K562 (cell line): ENCODE measurements at regions not wholly inside any gene's neighbourhood (a gene's known extent, or its start where the extent isn't known, plus 50 kb on each side); places are given as distances from the start of the nearest gene placed in this dataset.

ENCODE experiments used
- ATAC-seq: fragments of 200-7000 bp; cut with Tn5 transposase; 3 replicates; pipeline ENCODE4 v1.9.1; 2020; ENCODE audit warnings: moderate library complexity
- BruUV-seq: library from RNA; stranded (reverse); fragments of 400-500 nt; replicated peaks from 2 replicates; lab custom pipeline; 2021; lab: Mats Ljungman, UMichigan
- CTCF ChIA-PET: fragments of 300-600 bp; formaldehyde crosslinking; extraction: SDS; loops from one replicate; lab custom pipeline; 2021; ENCODE audit warnings: low intra/inter-chr PET ratio; lab: Yijun Ruan, JAX
- POLR2A ChIA-PET: fragments of 300-600, 350-650 bp; sonication (Branson Sonifier 250); formaldehyde crosslinking; extraction: SDS; loops from one replicate; lab custom pipeline; 2021; ENCODE audit warnings: antibody characterized with exemption, inconsistent platforms; lab: Yijun Ruan, JAX
- DNase-seq, 4 experiments: peaks; one replicate each; pipeline versions ENCODE4 v3.0.0 to v3.0.0-alpha.2; 2011 to 2018; ENCODE audit warnings: low spot score in 3 of 4, mixed read lengths in 3 of 4; ENCODE audit errors: extremely low read depth in 1 of 4
- FAIRE-seq: peaks from 2 replicates; lab custom pipeline; 2011; peaks lifted over from hg19 to GRCh38; lab: Jason Lieb, UNC
- H2AFZ ChIP-seq: 2 replicates; pipeline ENCODE4 v1.6.0; 2011; ENCODE audit warnings: low read depth, low read length, control low read depth, inconsistent platforms
- H3K27ac ChIP-seq: fragments of 200-600 bp; 3 replicates; pipeline ENCODE4 v1.8.0; 2011; ENCODE audit warnings: low read depth, mild to moderate bottlenecking, control low read depth, inconsistent platforms, low read length, moderate library complexity, mixed read lengths; ENCODE audit errors: extremely low read depth
- H3K27me3 ChIP-seq, 2 experiments: fragments of 300-600 bp in 1 of 2; 2 replicates in 1 of 2; 3 replicates in 1 of 2; pipeline versions ENCODE4 v1.6.0 to v1.8.0; 2011; ENCODE audit warnings: inconsistent platforms in 2 of 2, low read length in 2 of 2, mild to moderate bottlenecking in 1 of 2, mixed read lengths in 1 of 2, moderate library complexity in 1 of 2; ENCODE audit not compliant: control insufficient read depth in 2 of 2, insufficient read depth in 2 of 2
- H3K36me3 ChIP-seq: fragments of 300-600 bp; 3 replicates; pipeline ENCODE4 v1.8.0; 2011; ENCODE audit warnings: mild to moderate bottlenecking, low read length, inconsistent platforms; ENCODE audit not compliant: control insufficient read depth, insufficient read depth
- H3K4me1 ChIP-seq, 2 experiments: fragments of 200-600 bp in 1 of 2; replicated peaks in 1 of 2; 2 replicates in 1 of 2; 3 replicates in 1 of 2; pipeline versions ENCODE4 v1.5.1 to v1.8.0; 2011; ENCODE audit warnings: inconsistent platforms in 2 of 2, low read length in 2 of 2, mild to moderate bottlenecking in 1 of 2, mixed read lengths in 1 of 2, moderate library complexity in 1 of 2; ENCODE audit not compliant: control insufficient read depth in 2 of 2, insufficient read depth in 2 of 2
- H3K4me2 ChIP-seq: 2 replicates; pipeline ENCODE4 v1.6.1; 2011; ENCODE audit warnings: low read length, control low read depth, inconsistent platforms, mixed read lengths; ENCODE audit not compliant: insufficient read depth
- H3K4me3 ChIP-seq: fragments of 200-600 bp; sonication (generic), shearing (Covaris generic); 2 replicates; pipeline ENCODE4 v1.5.1; 2016; ENCODE audit warnings: control low read depth, inconsistent platforms
- H3K79me2 ChIP-seq: fragments of 200-600 bp; 3 replicates; pipeline ENCODE4 v1.8.0; 2011; ENCODE audit warnings: low read length, inconsistent platforms; ENCODE audit not compliant: control insufficient read depth, insufficient read depth
- H3K9ac ChIP-seq, 2 experiments: 2 replicates each; pipeline versions ENCODE4 v1.6.0 to v1.6.1; 2011; ENCODE audit warnings: low read depth in 2 of 2, low read length in 2 of 2, control low read depth in 1 of 2, inconsistent platforms in 1 of 2, mild to moderate bottlenecking in 1 of 2, mixed read lengths in 1 of 2; ENCODE audit not compliant: insufficient read depth in 1 of 2
- H3K9me1 ChIP-seq: one replicate; pipeline ENCODE4 v1.6.0; 2011; ENCODE audit warnings: inconsistent platforms, mild to moderate bottlenecking, low read length, moderate library complexity; ENCODE audit not compliant: control insufficient read depth, insufficient read depth
- H3K9me3 ChIP-seq: replicated peaks from 2 replicates; pipeline ENCODE4 v1.5.1; 2011; ENCODE audit warnings: low read depth, low read length, inconsistent platforms; ENCODE audit not compliant: control insufficient read depth, insufficient read depth
- H4K20me1 ChIP-seq: replicated peaks from 2 replicates; pipeline ENCODE4 v1.6.1; 2011; ENCODE audit warnings: low read length, inconsistent platforms, mixed read lengths; ENCODE audit not compliant: control insufficient read depth, insufficient read depth
- BRF1 ChIP-seq: IDR thresholded peaks from 3 replicates; pipeline ENCODE4 v1.6.1; 2011; ENCODE audit warnings: borderline replicate concordance, mild to moderate bottlenecking; ENCODE audit not compliant: insufficient read length; ENCODE audit errors: extremely low read depth
- CCAR2 ChIP-seq: fragments of 200-400 bp; formaldehyde crosslinking; IDR thresholded peaks from 2 replicates; pipeline ENCODE4 v1.6.1; 2017; ENCODE audit warnings: mild to moderate bottlenecking, low read depth, low read length
- GATAD2A ChIP-seq: fragments of 450-650 bp; IDR thresholded peaks from 2 replicates; pipeline ENCODE4 v1.6.1; 2017
- MED1 ChIP-seq: sonication (generic); formaldehyde crosslinking; IDR thresholded peaks from 2 replicates; pipeline ENCODE4 v1.8.1; 2023; ENCODE audit warnings: missing genetic modification reagents, borderline replicate concordance
- NONO ChIP-seq, 2 experiments: fragments of 200-400 bp in 1 of 2; fragments of 450-650 bp in 1 of 2; formaldehyde crosslinking in 1 of 2; IDR thresholded peaks; 2 replicates each; pipeline ENCODE4 v1.6.1; 2017; ENCODE audit warnings: low read depth in 2 of 2, mild to moderate bottlenecking in 2 of 2, moderate library complexity in 2 of 2, low read length in 1 of 2
- PHB ChIP-seq: fragments of 250-450 bp; sonication (Bioruptor Pico); IDR thresholded peaks from 2 replicates; pipeline ENCODE4 v1.5.0; 2021
- POLR2AphosphoS2 ChIP-seq: IDR thresholded peaks from 2 replicates; pipeline ENCODE4 v1.6.1; 2012; ENCODE audit warnings: low read length, improper control_type of control experiment
- PTRF ChIP-seq: fragments of 450-650 bp; IDR thresholded peaks from 2 replicates; pipeline ENCODE4 v1.6.1; 2016; ENCODE audit warnings: mild to moderate bottlenecking, missing genetic modification characterization, missing compliant biosample characterization
- PTTG1 ChIP-seq: fragments of 450-650 bp; IDR thresholded peaks from 2 replicates; pipeline ENCODE4 v1.6.1; 2016; ENCODE audit warnings: low read depth, mild to moderate bottlenecking, missing genetic modification characterization, missing compliant biosample characterization
- RBM39 ChIP-seq: fragments of 200-400 bp; formaldehyde crosslinking; optimal IDR thresholded peaks from 2 replicates; pipeline ENCODE3; 2018; ENCODE audit warnings: low read depth, low read length
- RNF2 ChIP-seq: sonication (generic); IDR thresholded peaks from 2 replicates; pipeline ENCODE4 v1.6.1; 2016
- SRSF9 ChIP-seq: fragments of 200-400 bp; formaldehyde crosslinking; IDR thresholded peaks from 2 replicates; pipeline ENCODE4 v1.6.1; 2017; ENCODE audit warnings: low read depth, low read length, borderline replicate concordance
- TCF7 ChIP-seq: sonication (generic); IDR thresholded peaks from 2 replicates; pipeline ENCODE4 v1.6.1; 2016; ENCODE audit warnings: antibody characterized with exemption, borderline replicate concordance
- TEAD2 ChIP-seq: fragments of 450-650 bp; IDR thresholded peaks from 2 replicates; pipeline ENCODE4 v1.6.1; 2016; ENCODE audit warnings: missing genetic modification characterization, control low read depth, missing compliant biosample characterization
- ZNF212 ChIP-seq: fragments of 450-650 bp; formaldehyde crosslinking; IDR thresholded peaks from 2 replicates; pipeline ENCODE4 v1.4.0; 2020; ENCODE audit warnings: mild to moderate bottlenecking
- WGBS: fragments of 100-300 bp; shearing (Covaris generic); methylation state at CpG from one replicate; pipeline ENCODE4 v1.1.6; 2016; ENCODE audit warnings: low coverage, mixed read lengths; ENCODE audit not compliant: insufficient coverage; ENCODE audit errors: missing lambda C conversion rate; 5-methylcytosine and 5-hydroxymethylcytosine counted together
- in situ Hi-C: fragments of 300-500 bp; cut with MboI; formaldehyde crosslinking; loops from 4 replicates; pipeline ENCODE4 v1.15.0; 2018; ENCODE audit warnings: inconsistent platforms, mixed read lengths
- intact Hi-C: fragments of 100-400 bp; cut with micrococcal nuclease; formaldehyde crosslinking; loops from 2 replicates; pipeline ENCODE4 v1.14.2; 2022
- TF ChIP-seq, protein P1 (sequence below): fragments of 450-650 bp; formaldehyde crosslinking; IDR thresholded peaks from 2 replicates; pipeline ENCODE4 v1.4.0; 2020; ENCODE audit warnings: mild to moderate bottlenecking, moderate library complexity
- TF ChIP-seq, protein P2 (sequence below): fragments of 200-800 bp; sonication (Bioruptor generic); IDR thresholded peaks from 2 replicates; pipeline ENCODE4 v1.6.1; 2017; ENCODE audit warnings: missing genetic modification characterization, missing compliant biosample characterization
- TF ChIP-seq, protein P3 (sequence below): fragments of 450-650 bp; IDR thresholded peaks from 2 replicates; pipeline ENCODE4 v1.6.1; 2016; ENCODE audit warnings: low read depth, mild to moderate bottlenecking, moderate library complexity
- TF ChIP-seq, protein P4 (sequence below): fragments of 450-650 bp; IDR thresholded peaks from 2 replicates; pipeline ENCODE4 v1.6.1; 2016; ENCODE audit warnings: borderline replicate concordance

DNA sequence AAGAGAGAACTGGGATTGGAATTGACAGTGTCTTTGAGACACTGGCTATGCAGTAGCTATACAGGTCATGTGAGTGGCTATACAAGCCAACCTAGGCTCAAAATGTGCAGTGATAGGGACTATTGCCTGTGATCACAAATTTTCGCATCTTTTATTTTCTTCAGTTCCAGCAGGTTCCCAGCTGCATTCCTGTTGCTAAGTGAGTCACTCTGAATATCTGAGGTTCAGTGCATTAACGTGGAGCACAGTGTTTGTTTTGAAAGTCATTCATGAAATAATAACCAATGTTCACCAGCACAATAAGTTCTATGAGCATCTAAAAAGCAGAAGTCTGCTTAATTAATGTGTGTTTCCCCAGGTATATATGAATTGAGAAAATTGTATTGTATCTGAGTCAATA lies 1236.0 kb upstream of the CELF2 start (continued):
- TF ChIP-seq RNF2 (no peak), BRF1 (no peak), CCAR2 (no peak)
- TF ChIP-seq, protein P1, sequence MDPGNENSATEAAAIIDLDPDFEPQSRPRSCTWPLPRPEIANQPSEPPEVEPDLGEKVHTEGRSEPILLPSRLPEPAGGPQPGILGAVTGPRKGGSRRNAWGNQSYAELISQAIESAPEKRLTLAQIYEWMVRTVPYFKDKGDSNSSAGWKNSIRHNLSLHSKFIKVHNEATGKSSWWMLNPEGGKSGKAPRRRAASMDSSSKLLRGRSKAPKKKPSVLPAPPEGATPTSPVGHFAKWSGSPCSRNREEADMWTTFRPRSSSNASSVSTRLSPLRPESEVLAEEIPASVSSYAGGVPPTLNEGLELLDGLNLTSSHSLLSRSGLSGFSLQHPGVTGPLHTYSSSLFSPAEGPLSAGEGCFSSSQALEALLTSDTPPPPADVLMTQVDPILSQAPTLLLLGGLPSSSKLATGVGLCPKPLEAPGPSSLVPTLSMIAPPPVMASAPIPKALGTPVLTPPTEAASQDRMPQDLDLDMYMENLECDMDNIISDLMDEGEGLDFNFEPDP (CRISPR knock-in tag) = no peak

DNA sequence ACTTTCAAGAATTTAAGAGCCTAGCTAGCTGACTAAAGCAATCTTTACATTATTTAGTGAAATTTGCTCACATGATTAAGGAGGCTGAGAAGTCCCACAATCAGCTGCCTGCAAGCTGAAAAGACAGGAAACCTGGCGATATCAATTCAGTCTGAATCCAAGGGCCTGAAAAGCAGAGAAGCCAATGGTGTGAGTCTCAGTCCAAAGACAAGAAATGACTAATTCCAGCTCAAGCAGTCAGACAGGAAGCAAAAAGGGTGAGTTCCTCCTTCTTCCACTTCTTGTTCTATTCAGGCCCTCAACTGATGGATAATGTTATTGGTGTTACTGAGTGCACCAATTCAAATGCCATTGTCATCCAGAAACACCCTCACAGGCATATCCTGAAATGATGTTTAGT lies 1231.6 kb upstream of the CELF2 start:
- ATAC-seq = no peak
- Histone ChIP-seq H3K27ac (no peak overlapping the region), H3K27me3 (no peaks in the 10 kb centered on the region), H3K36me3 (0 out of 3 replicates have a peak, but pooled peaks cover 3% of the 10 kb centered on the region), H3K9me3 (no peaks in the 10 kb centered on the region), H2AFZ (no peak overlapping the region), H3K4me1 (no peaks in the 10 kb centered on the region), H3K9ac (no peak overlapping the region), H3K9me1 (no peaks in the 10 kb centered on the region), H3K79me2 (no peaks in the 10 kb centered on the region), H3K4me3 (no peak overlapping the region), H4K20me1 (no peaks in the 10 kb centered on the region), H3K4me2 (no peak overlapping the region)
- ChIA-PET POLR2A (no interaction called here), CTCF (no interaction called here)
- WGBS = 25% methylated on average over 1 of the region's 1 CpG
- no TSS peak for BruUV-seq
- FAIRE-seq = no peak
- intact Hi-C loops = no loop called here
- in situ Hi-C loops = no loop called here
- DNase-seq = no peak
- no peak for TF ChIP-seq TEAD2 (tag)
- TF ChIP-seq POLR2AphosphoS2 = no peak
- TF ChIP-seq PTTG1 (tag) = no peak
- TF ChIP-seq TCF7 = no peak
- TF ChIP-seq MED1 (CRISPR knock-in tag) = no peak
- TF ChIP-seq PTRF = no peak
- TF ChIP-seq ZNF212 = no peak
- no peak for TF ChIP-seq PHB (CRISPR knock-in tag)
- TF ChIP-seq, protein P2, sequence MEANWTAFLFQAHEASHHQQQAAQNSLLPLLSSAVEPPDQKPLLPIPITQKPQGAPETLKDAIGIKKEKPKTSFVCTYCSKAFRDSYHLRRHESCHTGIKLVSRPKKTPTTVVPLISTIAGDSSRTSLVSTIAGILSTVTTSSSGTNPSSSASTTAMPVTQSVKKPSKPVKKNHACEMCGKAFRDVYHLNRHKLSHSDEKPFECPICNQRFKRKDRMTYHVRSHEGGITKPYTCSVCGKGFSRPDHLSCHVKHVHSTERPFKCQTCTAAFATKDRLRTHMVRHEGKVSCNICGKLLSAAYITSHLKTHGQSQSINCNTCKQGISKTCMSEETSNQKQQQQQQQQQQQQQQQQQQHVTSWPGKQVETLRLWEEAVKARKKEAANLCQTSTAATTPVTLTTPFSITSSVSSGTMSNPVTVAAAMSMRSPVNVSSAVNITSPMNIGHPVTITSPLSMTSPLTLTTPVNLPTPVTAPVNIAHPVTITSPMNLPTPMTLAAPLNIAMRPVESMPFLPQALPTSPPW = no peak
- TF ChIP-seq, protein P3, sequence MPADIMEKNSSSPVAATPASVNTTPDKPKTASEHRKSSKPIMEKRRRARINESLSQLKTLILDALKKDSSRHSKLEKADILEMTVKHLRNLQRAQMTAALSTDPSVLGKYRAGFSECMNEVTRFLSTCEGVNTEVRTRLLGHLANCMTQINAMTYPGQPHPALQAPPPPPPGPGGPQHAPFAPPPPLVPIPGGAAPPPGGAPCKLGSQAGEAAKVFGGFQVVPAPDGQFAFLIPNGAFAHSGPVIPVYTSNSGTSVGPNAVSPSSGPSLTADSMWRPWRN = no peak
- TF ChIP-seq GATAD2A = no peak
- TF ChIP-seq, protein P4, sequence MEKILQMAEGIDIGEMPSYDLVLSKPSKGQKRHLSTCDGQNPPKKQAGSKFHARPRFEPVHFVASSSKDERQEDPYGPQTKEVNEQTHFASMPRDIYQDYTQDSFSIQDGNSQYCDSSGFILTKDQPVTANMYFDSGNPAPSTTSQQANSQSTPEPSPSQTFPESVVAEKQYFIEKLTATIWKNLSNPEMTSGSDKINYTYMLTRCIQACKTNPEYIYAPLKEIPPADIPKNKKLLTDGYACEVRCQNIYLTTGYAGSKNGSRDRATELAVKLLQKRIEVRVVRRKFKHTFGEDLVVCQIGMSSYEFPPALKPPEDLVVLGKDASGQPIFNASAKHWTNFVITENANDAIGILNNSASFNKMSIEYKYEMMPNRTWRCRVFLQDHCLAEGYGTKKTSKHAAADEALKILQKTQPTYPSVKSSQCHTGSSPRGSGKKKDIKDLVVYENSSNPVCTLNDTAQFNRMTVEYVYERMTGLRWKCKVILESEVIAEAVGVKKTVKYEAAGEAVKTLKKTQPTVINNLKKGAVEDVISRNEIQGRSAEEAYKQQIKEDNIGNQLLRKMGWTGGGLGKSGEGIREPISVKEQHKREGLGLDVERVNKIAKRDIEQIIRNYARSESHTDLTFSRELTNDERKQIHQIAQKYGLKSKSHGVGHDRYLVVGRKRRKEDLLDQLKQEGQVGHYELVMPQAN = no peak
- TF ChIP-seq SRSF9 = no peak
- no peak for TF ChIP-seq NONO (IDR thresholded peaks at IDR 0.05; ENCODE audit: low read depth in 2 of 2, low read length in 1 of 2)
- TF ChIP-seq RBM39 = no peak
